ENCODE measurements at regions not wholly inside any gene's neighbourhood (a gene's known extent, or its start where the extent isn't known, plus 50 kb on each side); places are given as distances from the start of the nearest gene placed in this dataset.

GRCh38 chr22:49659281-49659923 is 168.3 kb downstream of the BRD1 start:
- TF ChIP-seq CTCF (conservative IDR thresholded peaks at IDR 0.05; ENCODE audit: low read depth in 2 of 2): no peak
- no peak for TF ChIP-seq JUNB (IDR thresholded peaks at IDR 0.05; ENCODE audit: unreplicated experiment)
- TF ChIP-seq POLR2AphosphoS5 (IDR thresholded peaks at IDR 0.05; ENCODE audit: low read depth): no peak
- TF ChIP-seq EZH2phosphoT487 (IDR thresholded peaks at IDR 0.05; ENCODE audit: unreplicated experiment): no peak
- no peak for TF ChIP-seq ZNF331 (CRISPR knock-in tag; IDR thresholded peaks at IDR 0.05; ENCODE audit: low read depth)
- no peak for TF ChIP-seq EZH2 (IDR thresholded peaks at IDR 0.05; ENCODE audit: low read depth, unreplicated experiment)
- TF ChIP-seq REST (IDR thresholded peaks at IDR 0.05; ENCODE audit: unreplicated experiment): no peak
- TF ChIP-seq STAT1 (IDR thresholded peaks at IDR 0.05; ENCODE audit: unreplicated experiment): no peak
- TF ChIP-seq CREB1 (CRISPR knock-in tag; IDR thresholded peaks at IDR 0.05; ENCODE audit: low read depth): no peak
- TF ChIP-seq ETS1 (IDR thresholded peaks at IDR 0.05): no peak
- no peak for TF ChIP-seq NANOG (IDR thresholded peaks at IDR 0.05; ENCODE audit: borderline replicate concordance)

Measured in GM23338 (cell line).